ACC112 (cell line): ENCODE measurements at regions not wholly inside any gene's neighbourhood (a gene's known extent, or its start where the extent isn't known, plus 50 kb on each side); places are given as distances from the start of the nearest gene placed in this dataset.
"Not testable (repeated sequence)": the region's sequence is repeated elsewhere in the genome, so short reads cannot be mapped to it uniquely, and the experiment has no call there.

Experiments
- H2AFZ ChIP-seq: fragments of 200-600 bp; sonication (generic); one replicate; pipeline ENCODE4 v1.6.0; 2017; ENCODE audit warnings: antibody characterized with exemption, low read length; ENCODE audit not compliant: unreplicated experiment
- H3K27ac ChIP-seq: fragments of 200-600 bp; sonication (generic); 2 replicates; pipeline ENCODE4 v1.5.1; 2014; ENCODE audit warnings: low read depth, mild to moderate bottlenecking, antibody characterized with exemption, low read length, moderate library complexity
- H3K27me3 ChIP-seq: fragments of 200-600 bp; sonication (generic); 2 replicates; pipeline ENCODE4 v1.6.1; 2014; ENCODE audit warnings: mild to moderate bottlenecking, antibody characterized with exemption, low read length, moderate library complexity, mixed read lengths; ENCODE audit not compliant: insufficient read depth
- H3K36me3 ChIP-seq: fragments of 200-600 bp; sonication (generic); 2 replicates; pipeline ENCODE4 v1.6.1; 2016; ENCODE audit warnings: mild to moderate bottlenecking, antibody characterized with exemption, low read length, moderate library complexity, mixed read lengths; ENCODE audit not compliant: insufficient read depth
- H3K4me1 ChIP-seq: fragments of 200-600 bp; sonication (generic); one replicate; pipeline ENCODE4 v1.6.1; 2016; ENCODE audit warnings: low read length, mixed read lengths; ENCODE audit not compliant: insufficient read depth, unreplicated experiment, control insufficient read depth
- H3K4me3 ChIP-seq: fragments of 200-600 bp; sonication (generic); 2 replicates; pipeline ENCODE4 v1.5.1; 2014; ENCODE audit warnings: mild to moderate bottlenecking, low read depth, low read length
- H3K79me2 ChIP-seq: fragments of 200-600 bp; sonication (generic); one replicate; pipeline ENCODE4 v1.6.0; 2016; ENCODE audit warnings: low read length; ENCODE audit not compliant: control insufficient read depth, unreplicated experiment, insufficient read depth

GRCh38 chr1:189623336-189623735, 854.3 kb downstream of the BRINP3 start:
- Histone ChIP-seq H3K36me3 (no peaks in the 10 kb centered on the region), H3K4me1 (no peaks in the 10 kb centered on the region)

GRCh38 chr1:189627427-189627826, 850.2 kb downstream of the BRINP3 start:
- H3K4me1 ChIP-seq, result no peaks in the 10 kb centered on the region
- no peaks in the 10 kb centered on the region for H3K27me3 ChIP-seq
- no peak overlapping the region for H3K27ac ChIP-seq
- H3K79me2 ChIP-seq, result no peaks in the 10 kb centered on the region
- no peak overlapping the region for H3K4me3 ChIP-seq
- no peaks in the 10 kb centered on the region for H3K36me3 ChIP-seq
- H2AFZ ChIP-seq, result no peak overlapping the region

More at GRCh38 chr1:189623336-189623735, 854.3 kb downstream of the BRINP3 start:
- Histone ChIP-seq H3K79me2 (no peaks in the 10 kb centered on the region), H3K27ac (no peak overlapping the region), H2AFZ (no peak overlapping the region), H3K27me3 (no peaks in the 10 kb centered on the region), H3K4me3 (no peak overlapping the region)

- H3K27ac ChIP-seq, result no peak overlapping the region
- H3K4me3 ChIP-seq, result no peak overlapping the region
- no peak overlapping the region for H2AFZ ChIP-seq
- H3K27me3 ChIP-seq, result no peaks in the 10 kb centered on the region
- no peaks in the 10 kb centered on the region for H3K79me2 ChIP-seq
- no peaks in the 10 kb centered on the region for H3K36me3 ChIP-seq
- no peaks in the 10 kb centered on the region for H3K4me1 ChIP-seq
Observed at GRCh38 chr1:189628857-189629256, 848.8 kb downstream of the BRINP3 start.

- Histone ChIP-seq H3K27me3 (no peaks in the 10 kb centered on the region), H2AFZ (no peak overlapping the region), H3K36me3 (no peaks in the 10 kb centered on the region), H3K79me2 (no peaks in the 10 kb centered on the region), H3K4me3 (no peak overlapping the region), H3K27ac (no peak overlapping the region), H3K4me1 (no peaks in the 10 kb centered on the region)
Observed at GRCh38 chr1:189633658-189634057, 844.0 kb downstream of the BRINP3 start.

- Histone ChIP-seq H2AFZ (no peak overlapping the region), H3K36me3 (no peaks in the 10 kb centered on the region), H3K4me1 (no peaks in the 10 kb centered on the region), H3K4me3 (no peak overlapping the region), H3K27ac (no peak overlapping the region), H3K79me2 (no peaks in the 10 kb centered on the region), H3K27me3 (no peaks in the 10 kb centered on the region)
Observed at GRCh38 chr1:189637041-189637440, 840.6 kb downstream of the BRINP3 start.

GRCh38 chr1:189644156-189644555, 833.5 kb downstream of the BRINP3 start:
- not testable (repeated sequence) for H3K4me3 ChIP-seq, H3K36me3 ChIP-seq, H3K79me2 ChIP-seq, H3K27me3 ChIP-seq, H3K27ac ChIP-seq, H3K4me1 ChIP-seq, H2AFZ ChIP-seq

- Histone ChIP-seq H3K4me3 (no peak overlapping the region), H3K27ac (no peak overlapping the region), H3K27me3 (no peaks in the 10 kb centered on the region), H2AFZ (no peak overlapping the region), H3K36me3 (no peaks in the 10 kb centered on the region), H3K4me1 (no peaks in the 10 kb centered on the region), H3K79me2 (no peaks in the 10 kb centered on the region)
Observed at GRCh38 chr1:189644970-189645369, 832.7 kb downstream of the BRINP3 start.

- Histone ChIP-seq H3K4me1 (no peaks in the 10 kb centered on the region), H2AFZ (no peak overlapping the region), H3K36me3 (no peaks in the 10 kb centered on the region), H3K4me3 (no peak overlapping the region), H3K79me2 (no peaks in the 10 kb centered on the region), H3K27me3 (no peaks in the 10 kb centered on the region), H3K27ac (no peak overlapping the region)
Observed at GRCh38 chr1:189646066-189646465, 831.6 kb downstream of the BRINP3 start.

- H3K27me3 ChIP-seq, result no peaks in the 10 kb centered on the region
- H3K27ac ChIP-seq, result no peak overlapping the region
- H3K79me2 ChIP-seq, result no peaks in the 10 kb centered on the region
- H2AFZ ChIP-seq, result no peak overlapping the region
- H3K36me3 ChIP-seq, result no peaks in the 10 kb centered on the region
- H3K4me3 ChIP-seq, result no peak overlapping the region
- no peaks in the 10 kb centered on the region for H3K4me1 ChIP-seq
Observed at GRCh38 chr1:189654906-189655305, 822.8 kb downstream of the BRINP3 start.

GRCh38 chr1:189656628-189657530, 820.8 kb downstream of the BRINP3 start:
- Histone ChIP-seq H2AFZ (no peak overlapping the region), H3K4me1 (no peaks in the 10 kb centered on the region)

GRCh38 chr1:189657715-189658114, 819.9 kb downstream of the BRINP3 start:
- no peaks in the 10 kb centered on the region for H3K4me1 ChIP-seq
- no peaks in the 10 kb centered on the region for H3K36me3 ChIP-seq

More at GRCh38 chr1:189656628-189657530, 820.8 kb downstream of the BRINP3 start:
- Histone ChIP-seq H3K4me3 (no peak overlapping the region), H3K27ac (no peak overlapping the region), H3K36me3 (no peaks in the 10 kb centered on the region), H3K27me3 (no peaks in the 10 kb centered on the region), H3K79me2 (no peaks in the 10 kb centered on the region)

More at GRCh38 chr1:189657715-189658114, 819.9 kb downstream of the BRINP3 start:
- Histone ChIP-seq H3K27me3 (no peaks in the 10 kb centered on the region), H3K27ac (no peak overlapping the region), H3K79me2 (no peaks in the 10 kb centered on the region), H2AFZ (no peak overlapping the region), H3K4me3 (no peak overlapping the region)
